Chondrocyte (in vitro differentiated cells): ENCODE measurements at regions not wholly inside any gene's neighbourhood (a gene's known extent, or its start where the extent isn't known, plus 50 kb on each side); places are given as distances from the start of the nearest gene placed in this dataset.
A peak's percentile ranks its signal among the peaks of the same experiment; 100 is the strongest.

Experiments used
- DNase-seq: peaks from one replicate; pipeline ENCODE4 v3.0.0; 2021; ENCODE audit warnings: mixed read lengths, low spot score
- H3K27ac Mint-ChIP-seq: one replicate; pipeline ENCODE4 v1.8.0; 2021; ENCODE audit warnings: mild to moderate bottlenecking, moderate library complexity, mixed read lengths; ENCODE audit not compliant: unreplicated experiment
- H3K27me3 Mint-ChIP-seq: 2 replicates; pipeline ENCODE4 v1.8.0; 2021; ENCODE audit warnings: low read depth, mixed read lengths
- H3K36me3 Mint-ChIP-seq: 2 replicates; pipeline ENCODE4 v1.8.0; 2021; ENCODE audit warnings: low read depth, mixed read lengths
- H3K4me1 Mint-ChIP-seq: 2 replicates; pipeline ENCODE4 v1.8.0; 2021; ENCODE audit warnings: low read depth, mild to moderate bottlenecking, mixed read lengths
- H3K4me3 Mint-ChIP-seq: one replicate; pipeline ENCODE4 v1.8.0; 2021; ENCODE audit warnings: mild to moderate bottlenecking, moderate library complexity, mixed read lengths; ENCODE audit not compliant: unreplicated experiment
- H3K9me3 Mint-ChIP-seq: 2 replicates; pipeline ENCODE4 v1.8.0; 2021; ENCODE audit warnings: low read depth, mixed read lengths
- CTCF ChIP-seq: fragments of 200-600 bp; sonication (generic); IDR thresholded peaks from 2 replicates; pipeline ENCODE4 v1.5.0; 2021; ENCODE audit warnings: antibody characterized with exemption, mild to moderate bottlenecking, moderate library complexity

- DNase-seq: no peak
- no peaks in the 10 kb centered on the region for H3K4me1 Mint-ChIP-seq
- no peak overlapping the region for H3K27ac Mint-ChIP-seq
- peak; percentile 71 for TF ChIP-seq CTCF
- peaks cover 16% of the 10 kb centered on the region for H3K9me3 Mint-ChIP-seq
- H3K27me3 Mint-ChIP-seq: no peaks in the 10 kb centered on the region
- H3K4me3 Mint-ChIP-seq: no peak overlapping the region
- H3K36me3 Mint-ChIP-seq: peaks cover 1% of the 10 kb centered on the region
These were observed 415.4 kb downstream of the TTLL7 start for GRCh38 chr1:83583351-83584014.

GRCh38 chr1:83581747-83582146 is 417.2 kb downstream of the TTLL7 start:
- no peaks in the 10 kb centered on the region for H3K4me1 Mint-ChIP-seq
- H3K27ac Mint-ChIP-seq: no peak overlapping the region
- H3K4me3 Mint-ChIP-seq: no peak overlapping the region
- H3K9me3 Mint-ChIP-seq: peaks cover 10% of the 10 kb centered on the region
- no peak for TF ChIP-seq CTCF
- H3K36me3 Mint-ChIP-seq: peaks cover 1% of the 10 kb centered on the region
- H3K27me3 Mint-ChIP-seq: no peaks in the 10 kb centered on the region
- DNase-seq: no peak

- no peak for TF ChIP-seq CTCF
- H3K27ac Mint-ChIP-seq: no peak overlapping the region
- peaks cover 7% of the 10 kb centered on the region for H3K4me1 Mint-ChIP-seq
These were observed 424.1 kb downstream of the TTLL7 start for GRCh38 chr1:83574791-83575190.

GRCh38 chr1:83573776-83574175 is 425.2 kb downstream of the TTLL7 start:
- no peaks in the 10 kb centered on the region for H3K27me3 Mint-ChIP-seq
- no peaks in the 10 kb centered on the region for H3K9me3 Mint-ChIP-seq
- peaks cover 2% of the 10 kb centered on the region for H3K36me3 Mint-ChIP-seq
- H3K27ac Mint-ChIP-seq: no peak overlapping the region
- DNase-seq: no peak
- no peak overlapping the region for H3K4me3 Mint-ChIP-seq
- TF ChIP-seq CTCF: no peak
- peaks cover 7% of the 10 kb centered on the region for H3K4me1 Mint-ChIP-seq

More at GRCh38 chr1:83574791-83575190, 424.1 kb downstream of the TTLL7 start:
- no peaks in the 10 kb centered on the region for H3K27me3 Mint-ChIP-seq
- H3K36me3 Mint-ChIP-seq: peaks cover 2% of the 10 kb centered on the region
- H3K9me3 Mint-ChIP-seq: peaks cover under 1% of the 10 kb centered on the region
- H3K4me3 Mint-ChIP-seq: no peak overlapping the region
- no peak for DNase-seq

GRCh38 chr1:83571536-83571935 is 427.4 kb downstream of the TTLL7 start:
- Mint-ChIP-seq H3K27me3 (no peaks in the 10 kb centered on the region), H3K4me1 (peaks cover 7% of the 10 kb centered on the region), H3K9me3 (no peaks in the 10 kb centered on the region), H3K36me3 (peaks cover 2% of the 10 kb centered on the region), H3K27ac (no peak overlapping the region), H3K4me3 (no peak overlapping the region)
- DNase-seq: no peak
- TF ChIP-seq CTCF: no peak
